Epithelial cell of esophagus (primary cell): ENCODE measurements at regions not wholly inside any gene's neighbourhood (a gene's known extent, or its start where the extent isn't known, plus 50 kb on each side); places are given as distances from the start of the nearest gene placed in this dataset.

Experiments used
- DNase-seq: peaks from one replicate; pipeline ENCODE4 v3.0.0; 2010; ENCODE audit warnings: low read depth
- H3K4me3 ChIP-seq: 2 replicates; pipeline ENCODE4 v1.5.1; 2011; ENCODE audit warnings: mild to moderate bottlenecking, low read length, control low read depth
- CTCF ChIP-seq: IDR thresholded peaks from 2 replicates; pipeline ENCODE4 v1.5.1; 2011; ENCODE audit warnings: low read depth, mild to moderate bottlenecking, low read length, control low read depth, inconsistent platforms; ENCODE audit not compliant: insufficient read depth; ENCODE audit errors: missing control alignments

GRCh38 chr3:53994986-53995603, 103.4 kb upstream of the SELENOK start:
- no peak overlapping the region for H3K4me3 ChIP-seq
- TF ChIP-seq CTCF, result no peak
- no peak for DNase-seq

DNA sequence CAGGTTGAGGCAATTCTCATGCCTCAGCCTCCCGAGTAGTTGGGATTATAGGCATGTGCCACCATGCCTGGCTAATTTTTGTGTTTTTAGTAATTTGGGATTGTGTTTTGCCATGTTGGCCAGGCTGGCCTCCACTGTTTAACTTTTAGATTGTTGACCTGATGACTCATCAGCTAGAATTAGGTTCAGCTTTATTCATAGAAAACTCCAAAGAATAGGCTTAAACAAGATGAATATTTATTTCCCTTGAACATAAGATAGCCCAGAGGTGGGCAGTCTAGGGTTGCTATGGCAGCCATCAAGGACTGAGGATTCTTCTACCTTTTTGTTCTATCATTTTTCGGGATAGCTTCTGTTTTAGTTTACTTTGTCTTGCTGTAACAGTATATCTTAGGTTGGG, 99.6 kb upstream of the SELENOK start:
- no peak for TF ChIP-seq CTCF
- no peak for DNase-seq
- no peak overlapping the region for H3K4me3 ChIP-seq

GRCh38 chr3:53989946-53990345, 98.3 kb upstream of the SELENOK start:
- no peak overlapping the region for H3K4me3 ChIP-seq
- DNase-seq, result no peak
- TF ChIP-seq CTCF, result no peak

DNA sequence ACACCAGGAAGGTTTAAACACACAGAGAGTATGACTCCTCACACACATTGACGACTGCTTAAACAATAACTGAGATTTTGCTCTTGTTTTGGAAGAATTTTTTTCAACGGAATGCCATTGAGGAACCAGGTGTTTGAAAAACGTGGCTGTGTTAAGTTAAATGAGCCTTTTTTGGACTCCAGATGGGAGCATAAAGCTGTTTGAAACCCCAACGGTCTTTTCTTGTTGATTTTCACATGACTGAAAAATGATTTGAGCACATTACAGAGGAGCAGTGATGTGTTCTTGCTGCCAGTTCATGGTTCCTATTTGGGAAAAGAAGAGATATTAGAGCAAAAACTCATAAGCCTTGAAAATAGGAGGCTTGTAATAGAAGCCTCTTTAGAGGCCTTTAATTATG, 97.8 kb upstream of the SELENOK start:
- no peak overlapping the region for H3K4me3 ChIP-seq
- no peak for TF ChIP-seq CTCF
- DNase-seq, result no peak

- TF ChIP-seq CTCF, result no peak
- H3K4me3 ChIP-seq, result no peak overlapping the region
- no peak for DNase-seq
These were observed 86.7 kb upstream of the SELENOK start for GRCh38 chr3:53978386-53978785.

DNA sequence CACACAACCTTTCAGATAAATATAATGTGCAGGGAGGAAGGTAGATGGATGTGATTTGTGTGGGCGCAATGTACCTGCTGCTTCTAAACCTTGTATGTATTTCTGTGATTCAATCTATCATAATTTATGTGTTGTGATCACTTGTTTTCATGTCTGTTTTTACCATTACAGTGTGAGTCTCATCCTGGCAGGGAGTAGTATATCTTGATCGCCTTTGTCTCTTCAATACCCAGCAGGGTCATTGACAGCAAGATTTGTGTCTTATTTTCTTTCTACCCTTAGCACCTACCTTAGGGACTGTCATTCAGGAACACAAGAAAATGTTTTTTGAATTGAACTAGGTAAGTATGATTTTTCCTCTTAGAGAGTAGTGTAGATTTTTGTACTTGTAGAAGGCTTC, 83.7 kb upstream of the SELENOK start:
- DNase-seq, result no peak
- no peak overlapping the region for H3K4me3 ChIP-seq
- TF ChIP-seq CTCF, result no peak

GRCh38 chr3:53974324-53974723, 82.7 kb upstream of the SELENOK start:
- no peak for DNase-seq
- no peak for TF ChIP-seq CTCF
- H3K4me3 ChIP-seq, result no peak overlapping the region
